ENCODE measurements at regions not wholly inside any gene's neighbourhood (a gene's known extent, or its start where the extent isn't known, plus 50 kb on each side); places are given as distances from the start of the nearest gene placed in this dataset.

DNA sequence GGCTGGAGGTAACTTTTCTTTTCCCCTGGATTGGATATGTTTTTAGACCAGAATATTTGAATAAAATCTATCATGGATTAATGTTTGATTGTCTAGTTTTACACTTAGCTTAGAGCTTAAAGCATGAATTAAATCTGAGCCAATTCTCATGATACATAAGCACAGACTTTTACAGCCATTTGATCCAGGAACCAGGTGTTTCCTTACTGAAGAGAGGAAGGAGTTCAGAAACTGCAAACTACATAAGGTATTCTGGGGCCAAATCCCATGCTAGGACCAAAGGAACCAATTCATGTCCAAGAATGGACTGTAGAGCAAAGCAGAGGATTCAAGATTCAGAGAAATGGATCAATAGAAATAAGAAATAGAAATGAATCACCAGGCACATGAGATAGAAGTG, 360.4 kb upstream of the ZNF608 start:
- DNase-seq: no peak

DNA sequence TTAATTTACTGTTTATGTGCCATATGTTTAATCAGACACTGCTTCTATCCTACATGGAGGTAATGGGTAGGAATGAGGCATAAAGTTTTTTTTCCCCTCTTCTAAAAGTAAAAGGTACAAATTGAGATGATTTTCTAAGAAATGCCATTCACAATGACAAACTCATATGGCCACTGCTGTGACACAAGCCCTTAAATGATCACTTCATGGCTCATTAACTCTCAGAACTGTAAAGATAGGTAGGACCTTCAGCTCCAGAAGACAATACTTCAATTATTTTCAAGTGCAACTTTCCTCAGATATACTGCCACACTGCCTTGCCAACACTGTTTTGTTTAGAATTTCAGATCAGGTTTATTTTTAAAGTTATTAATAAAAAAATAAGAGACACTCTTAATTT, 362.9 kb upstream of the ZNF608 start:
- DNase-seq: no peak

- DNase-seq: no peak
Measured at GRCh38 chr5:125109816-125110215, 363.4 kb upstream of the ZNF608 start.

DNA sequence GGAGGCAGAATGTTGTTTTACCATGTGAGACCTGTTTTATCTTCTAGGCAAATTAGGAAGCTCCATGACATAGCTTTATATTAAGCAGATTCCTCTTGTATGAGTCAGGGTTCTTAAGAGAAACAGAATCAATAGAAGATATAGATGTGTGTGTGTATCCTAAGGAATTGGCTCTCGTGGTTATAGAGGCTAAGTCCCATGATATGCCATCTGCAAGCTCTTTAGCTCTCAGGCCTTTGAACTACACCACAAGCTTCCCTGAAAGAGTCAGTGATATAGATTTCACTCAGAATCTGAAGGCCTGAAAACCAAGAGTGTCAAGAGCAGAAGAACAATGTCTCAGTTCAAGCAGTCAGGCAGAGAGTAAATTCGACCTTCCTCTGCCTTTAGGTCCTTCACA, 365.8 kb upstream of the ZNF608 start:
- DNase-seq: no peak

GRCh38 chr5:125113328-125113727, 366.9 kb upstream of the ZNF608 start:
- no peak for DNase-seq

- no peak for DNase-seq
Measured at GRCh38 chr5:125115195-125115525, 368.7 kb upstream of the ZNF608 start.

DNA sequence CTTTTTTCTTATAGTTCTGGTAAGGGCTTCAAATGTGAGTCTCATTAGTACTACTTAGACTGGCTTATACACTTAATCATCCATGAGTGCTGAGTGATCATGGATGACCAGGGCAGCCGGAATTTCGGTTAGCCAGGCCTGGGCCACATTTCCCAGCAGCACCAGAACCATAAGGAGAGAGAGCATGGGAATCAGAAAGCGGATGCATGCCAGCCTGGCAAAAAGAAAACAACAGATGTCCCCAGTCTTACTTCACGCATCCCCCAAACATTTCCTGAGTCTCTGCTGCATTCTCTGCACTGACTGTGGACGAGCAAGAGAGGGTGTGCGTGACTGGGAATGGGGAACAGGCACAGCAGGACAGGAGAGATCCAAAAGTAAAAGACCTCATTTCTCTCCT, 371.1 kb upstream of the ZNF608 start:
- no peak for DNase-seq

GRCh38 chr5:125120012-125120411, 373.6 kb upstream of the ZNF608 start:
- DNase-seq: no peak

DNA sequence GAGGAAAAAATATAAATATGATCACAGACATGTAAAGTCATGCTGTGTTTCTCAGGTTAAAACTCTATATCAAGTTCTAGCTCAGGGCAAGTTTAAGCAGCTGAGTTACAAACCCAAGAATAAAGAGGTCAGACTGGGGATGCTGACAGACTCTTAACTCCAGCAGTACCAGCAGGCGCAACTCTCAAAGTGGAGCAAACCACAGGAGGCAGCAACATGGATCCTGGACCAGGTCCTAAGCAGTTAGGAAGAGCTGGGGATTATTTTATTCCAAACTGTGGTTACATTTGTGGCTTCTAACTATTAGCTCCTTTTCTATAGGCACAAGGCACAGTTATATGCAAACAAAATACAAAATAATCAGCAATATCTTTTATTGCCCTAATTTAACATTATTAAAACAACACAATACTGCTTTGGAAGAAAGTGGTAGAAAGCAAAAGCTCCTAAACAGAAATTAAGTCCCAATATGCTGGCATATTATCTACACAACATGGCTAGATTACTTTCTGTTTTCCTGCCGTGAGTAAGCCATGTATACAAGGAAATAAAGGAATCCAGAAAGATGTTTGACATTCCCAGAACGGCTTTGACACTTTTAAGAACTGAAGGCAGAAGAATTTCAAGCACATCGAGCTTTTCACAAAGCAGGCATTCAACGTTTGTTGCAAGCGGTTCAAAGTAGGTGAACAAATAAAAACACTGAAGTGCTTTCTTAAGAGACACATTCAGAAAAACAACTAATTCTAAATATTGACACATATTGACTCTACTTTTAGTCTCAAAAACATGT, 378.8 kb upstream of the ZNF608 start:
- no peak for DNase-seq

DNA sequence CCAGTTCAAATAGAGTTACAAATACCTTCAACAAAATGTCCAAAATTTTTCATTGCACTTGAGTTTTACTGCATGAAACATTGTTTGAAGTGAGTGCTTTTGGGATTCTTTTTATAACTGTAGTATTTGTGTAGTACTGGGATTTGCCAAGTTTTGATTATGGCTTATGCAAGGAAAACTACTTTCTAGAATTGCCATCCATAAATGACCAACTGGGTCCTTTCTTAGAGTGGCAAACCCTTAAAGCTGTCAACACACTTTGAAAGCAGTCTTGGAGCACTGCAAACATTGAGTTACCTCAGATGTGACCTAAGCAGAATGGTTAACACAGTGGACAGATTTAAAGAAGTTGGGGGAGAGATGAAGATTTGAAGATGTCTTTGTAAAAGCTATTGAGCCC, 379.6 kb upstream of the ZNF608 start:
- DNase-seq: no peak

DNA sequence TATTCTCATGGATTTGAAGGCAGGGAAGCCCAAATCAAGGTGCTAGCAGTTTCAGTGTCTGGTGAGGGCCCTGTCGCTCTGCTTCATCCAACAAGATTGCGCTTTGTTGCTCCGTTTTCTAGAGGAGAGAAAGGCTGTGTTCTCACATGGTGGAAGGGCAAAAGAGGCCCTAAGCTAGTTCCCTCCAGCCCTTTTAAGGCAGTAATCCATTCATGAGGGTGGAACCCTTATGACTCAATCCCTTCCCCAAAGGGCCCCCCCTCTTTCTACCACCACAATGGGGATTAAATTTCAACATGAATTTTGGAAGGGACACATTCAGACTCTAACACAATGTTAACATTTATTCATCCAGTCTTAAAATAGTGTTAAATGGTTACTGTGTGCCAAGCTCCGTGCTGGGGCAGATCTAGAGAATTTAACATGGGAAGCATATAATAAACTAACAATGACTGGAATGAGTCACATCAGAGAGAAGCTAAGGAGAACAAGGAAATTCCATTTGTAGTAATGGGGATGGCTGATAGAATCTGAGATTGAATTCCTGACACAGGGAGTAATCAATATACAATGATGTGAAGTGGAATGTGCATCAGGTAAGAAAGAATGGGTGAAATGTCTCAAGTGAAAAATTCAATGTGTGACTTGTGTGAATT, 382.8 kb upstream of the ZNF608 start:
- no peak for DNase-seq

GRCh38 chr5:125130591-125130990, 384.2 kb upstream of the ZNF608 start:
- no peak for DNase-seq

DNA sequence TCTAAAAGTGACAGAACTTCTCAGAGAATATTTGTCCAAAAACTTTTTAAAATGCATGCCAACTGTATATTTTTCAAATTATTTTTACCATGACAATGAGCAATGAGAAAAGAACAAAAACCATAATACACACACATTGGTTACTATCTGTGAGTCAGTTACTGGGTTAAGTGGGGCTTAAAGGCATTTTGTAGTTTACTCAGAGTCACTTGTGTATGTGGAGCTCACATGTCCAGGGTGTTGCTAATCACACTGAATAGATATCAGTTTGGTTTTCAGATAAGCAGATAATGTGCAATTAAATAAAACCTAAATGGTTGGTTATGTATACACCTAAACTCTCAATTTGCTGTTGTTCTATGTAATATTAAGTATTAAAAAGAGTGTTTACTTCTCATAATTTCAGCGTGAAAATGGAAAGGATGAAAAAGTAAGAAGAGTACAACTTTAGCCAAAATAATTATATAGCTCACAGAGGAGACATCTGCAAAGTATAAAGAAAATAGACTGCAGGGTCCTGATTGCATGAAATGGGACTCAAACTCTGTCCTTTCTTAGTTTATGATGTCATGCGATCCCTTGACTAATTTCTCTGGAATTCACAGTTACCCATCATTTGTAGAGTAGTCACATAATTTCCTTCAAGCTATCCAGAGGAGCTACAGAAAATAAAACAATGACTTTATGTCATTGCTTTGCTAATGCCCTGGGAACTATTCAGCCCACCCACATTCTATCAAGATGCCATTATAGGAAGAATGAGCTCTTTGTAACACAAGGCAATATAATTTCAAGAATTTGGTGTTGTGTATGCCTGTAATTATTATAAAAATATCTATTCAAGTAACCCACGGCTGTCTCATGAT, 388.0 kb upstream of the ZNF608 start:
- no peak for DNase-seq

- no peak for DNase-seq
Measured at GRCh38 chr5:125137535-125137934, 391.1 kb upstream of the ZNF608 start.

DNA sequence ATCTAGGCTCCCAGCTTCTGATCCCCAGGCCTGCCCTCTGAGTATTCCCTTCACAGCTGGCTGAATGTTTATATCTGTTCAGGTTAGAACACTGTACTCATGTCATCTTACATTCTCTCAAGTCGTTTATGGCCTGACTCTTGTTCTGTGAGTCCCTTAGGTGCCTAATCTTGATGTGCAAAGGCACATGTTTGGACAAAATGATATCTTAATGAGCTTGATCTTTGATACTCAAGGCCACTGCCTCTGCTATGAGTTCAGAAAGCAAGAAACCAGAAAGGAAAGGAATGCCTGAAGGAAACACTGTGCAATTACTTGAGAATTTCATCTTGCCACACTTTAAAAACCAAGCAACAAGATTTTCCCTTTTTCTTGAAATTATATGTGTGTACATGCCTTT, 391.8 kb upstream of the ZNF608 start:
- DNase-seq: no peak

DNA sequence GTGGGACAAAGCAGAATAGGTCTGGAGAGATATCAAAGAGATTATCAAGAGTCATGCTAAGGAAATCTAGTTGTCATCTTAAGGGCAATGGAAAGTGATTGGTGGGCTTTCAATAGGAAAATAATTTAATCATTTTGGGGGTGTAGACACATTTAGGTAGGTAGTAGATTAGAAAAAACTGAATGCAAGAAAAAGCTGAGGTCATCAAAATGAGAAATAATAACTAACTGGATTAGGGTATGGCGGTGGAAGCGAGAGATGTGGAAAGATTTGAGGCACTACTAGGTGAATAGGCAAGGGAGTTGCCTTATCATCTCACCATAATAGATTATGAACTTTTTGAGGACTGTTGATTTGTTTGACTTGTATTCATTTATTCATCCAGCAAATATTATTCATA, 393.2 kb upstream of the ZNF608 start:
- no peak for DNase-seq

DNA sequence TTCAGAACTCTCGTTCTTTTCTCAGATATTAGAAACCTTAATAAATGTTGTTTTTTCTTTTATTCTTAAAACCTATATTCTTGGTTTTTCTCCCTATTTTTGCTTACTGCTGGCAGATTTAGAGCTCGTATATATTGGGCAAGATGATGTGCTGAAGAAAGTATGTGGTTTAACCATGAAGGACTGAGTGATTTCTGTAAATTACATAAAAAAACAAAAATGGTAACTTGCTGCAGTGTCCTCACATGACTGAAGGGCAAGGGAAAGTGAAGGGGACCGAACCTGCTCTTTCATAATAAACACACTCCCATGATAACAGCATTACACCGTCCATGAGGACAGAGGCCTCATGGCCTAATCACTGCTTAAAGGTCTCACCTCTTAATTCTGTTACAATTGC, 393.8 kb upstream of the ZNF608 start:
- no peak for DNase-seq

DNA sequence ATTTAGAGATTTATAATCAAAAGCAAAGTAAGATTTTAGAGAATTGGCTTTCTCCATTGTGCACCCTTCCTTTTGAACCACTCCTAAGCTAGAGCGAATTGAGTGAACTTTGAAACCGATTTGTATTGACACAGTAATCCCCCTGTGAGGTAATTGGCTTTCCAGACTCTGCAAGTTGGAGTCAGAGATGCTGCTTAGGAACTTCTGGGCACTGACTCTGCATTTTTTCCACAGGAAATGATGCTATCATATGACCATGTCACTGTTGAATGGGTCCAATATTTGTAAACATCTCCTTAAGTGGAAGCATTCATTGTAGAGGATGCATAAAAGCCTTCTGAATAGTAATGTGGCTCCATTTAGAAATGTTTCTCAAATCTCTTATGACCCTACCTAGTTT, 394.4 kb upstream of the ZNF608 start:
- DNase-seq: no peak

DNA sequence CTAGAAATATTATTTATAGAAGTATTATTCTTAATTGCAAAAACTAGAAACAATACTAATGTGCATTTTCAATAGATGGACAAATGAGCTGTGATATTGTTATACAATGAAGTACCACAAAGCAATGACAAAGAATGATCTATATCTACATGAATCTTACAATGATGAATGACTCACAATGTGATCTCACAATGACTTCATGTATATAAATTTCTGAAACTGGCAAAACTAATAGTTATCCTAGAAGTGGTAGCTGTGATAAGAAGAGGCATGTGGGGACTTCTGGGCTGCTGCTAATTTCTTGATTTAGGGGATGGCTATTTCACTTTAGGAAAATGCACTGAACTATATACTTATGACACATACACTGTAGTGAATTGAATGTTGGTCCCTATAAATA, 396.0 kb upstream of the ZNF608 start:
- no peak for DNase-seq

- no peak for DNase-seq
Measured at GRCh38 chr5:125143011-125143410, 396.6 kb upstream of the ZNF608 start.

DNA sequence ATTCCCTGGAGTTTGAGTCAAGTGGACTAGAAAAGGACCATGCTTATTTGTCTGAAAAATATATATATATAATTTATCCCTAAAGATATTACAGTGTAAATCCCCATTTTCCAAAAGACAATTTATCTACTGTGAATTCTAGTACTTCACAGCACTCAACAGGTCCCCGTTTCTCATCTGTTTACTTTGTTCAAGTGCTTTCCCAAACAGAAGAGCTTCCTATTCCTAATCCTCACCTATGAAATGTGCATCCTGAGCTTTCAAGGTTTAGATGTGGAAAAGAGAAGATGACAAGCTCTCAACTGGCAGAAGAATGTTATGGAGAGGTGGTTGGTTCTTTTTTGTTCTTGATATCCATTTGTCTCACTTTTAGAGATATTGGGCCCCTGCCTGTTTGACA, 401.6 kb upstream of the ZNF608 start:
- no peak for DNase-seq

DNA sequence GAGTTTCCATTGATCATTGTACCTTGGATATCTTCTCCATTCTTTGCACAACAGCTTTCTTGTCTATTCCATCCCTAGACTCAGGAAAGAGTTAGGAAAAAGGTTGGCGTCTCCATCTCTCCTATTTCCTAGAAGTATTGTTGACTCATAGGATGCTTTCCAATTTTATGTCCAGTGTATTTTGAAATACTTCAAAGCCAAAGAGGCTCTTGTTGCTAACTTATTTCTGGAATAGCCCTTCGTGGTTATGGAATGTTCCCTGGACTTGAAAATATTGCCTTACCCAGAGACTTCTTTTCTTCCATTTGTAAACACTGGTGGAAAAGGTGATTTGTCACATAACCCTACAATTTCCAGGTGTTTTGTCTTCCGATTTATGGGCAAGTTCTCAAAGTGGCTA, 402.3 kb upstream of the ZNF608 start:
- no peak for DNase-seq

DNA sequence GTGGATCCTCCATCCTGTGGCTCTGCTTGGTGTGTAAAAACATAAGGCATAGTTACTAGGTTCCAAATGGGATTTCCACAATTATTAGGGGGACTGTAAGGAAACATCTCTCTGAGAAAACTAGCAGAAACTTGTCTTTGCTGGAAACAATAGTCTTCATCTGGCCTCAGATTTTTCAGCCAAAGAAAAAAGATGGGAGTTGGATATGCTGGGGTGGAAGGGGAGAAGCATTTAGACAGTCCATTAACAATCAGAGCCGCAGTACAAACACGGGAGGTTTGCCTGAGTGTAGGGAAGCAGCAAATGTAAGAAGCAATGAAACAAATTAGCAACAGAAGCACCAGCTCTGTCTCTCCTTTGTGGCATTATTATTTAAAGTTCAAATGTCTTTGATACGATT, 402.7 kb upstream of the ZNF608 start:
- no peak for DNase-seq

DNA sequence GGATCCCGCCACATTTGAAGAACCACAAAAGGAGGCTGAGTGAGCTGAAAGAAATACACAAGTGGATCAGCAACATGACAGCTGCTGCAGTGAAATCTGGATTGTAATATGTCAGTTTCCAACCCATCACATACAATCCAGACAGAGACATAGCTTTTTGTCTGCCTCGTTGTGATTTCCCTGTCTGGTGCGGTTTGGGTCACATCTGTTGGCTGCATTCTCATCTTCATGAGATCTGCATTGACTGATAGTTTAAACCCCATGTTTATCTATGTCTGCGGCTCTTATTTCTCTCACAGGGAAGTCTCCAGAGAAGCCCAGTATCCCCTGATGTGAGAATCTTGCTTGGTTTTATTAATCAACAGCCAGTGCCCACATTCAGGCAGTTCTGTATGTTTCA, 403.1 kb upstream of the ZNF608 start:
- DNase-seq: no peak
